ENCODE measurements at regions not wholly inside any gene's neighbourhood (a gene's known extent, or its start where the extent isn't known, plus 50 kb on each side); places are given as distances from the start of the nearest gene placed in this dataset.

DNA sequence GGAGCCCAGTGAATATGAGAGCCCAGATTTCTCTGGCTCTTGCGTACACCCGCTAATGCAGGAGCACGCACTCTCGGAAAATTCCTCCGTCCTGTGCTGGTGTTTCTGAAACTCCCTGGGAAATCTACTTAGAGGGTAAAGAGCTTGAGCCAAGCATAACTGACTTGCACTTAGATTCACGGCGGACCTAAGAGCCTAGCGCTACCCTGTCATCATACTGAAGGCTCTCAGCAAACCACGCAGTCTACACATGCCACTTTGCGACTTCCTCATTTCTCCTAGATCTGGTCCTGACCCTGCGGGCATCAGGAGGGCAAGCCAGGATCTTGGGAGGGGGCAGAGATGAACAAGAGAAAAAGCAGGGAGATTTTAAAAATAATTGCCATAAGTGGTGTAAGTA, 324.7 kb downstream of the CD83 start:
- no peak overlapping the region for H2AFZ ChIP-seq (ENCODE audit: low read length)
- no peaks in the 10 kb centered on the region; a peak in 2 of 5 replicates for H3K27me3 ChIP-seq (ENCODE audit: control insufficient read depth in 1 of 2, insufficient read depth in 2 of 2, low read length in 2 of 2)
- no peaks in the 10 kb centered on the region for H3K4me1 ChIP-seq (ENCODE audit: insufficient read depth, low read length)
- ChIA-PET POLR2A (no interaction called here), CTCF (ENCODE audit: low intra/inter-chr PET ratio, low total read pairs) (no interaction called here)
- 73% methylated on average over 11 of the region's 11 CpGs for WGBS (ENCODE audit: low lambda C conversion rate)
- TF ChIP-seq MLLT10 (CRISPR knock-in tag; IDR thresholded peaks at IDR 0.05) (no peak), ZNF44 (CRISPR knock-in tag; IDR thresholded peaks at IDR 0.05) (no peak), CBX2 (IDR thresholded peaks at IDR 0.05; ENCODE audit: low read depth, low read length) (no peak), CBX2 (CRISPR knock-in tag; IDR thresholded peaks at IDR 0.05; ENCODE audit: low read depth) (no peak), HDAC6 (IDR thresholded peaks at IDR 0.05; ENCODE audit: low read depth, low read length) (no peak), ZNF724P (CRISPR knock-in tag; IDR thresholded peaks at IDR 0.05; ENCODE audit: borderline replicate concordance) (no peak), MED1 (CRISPR knock-in tag; IDR thresholded peaks at IDR 0.05) (no peak), TOPORS (CRISPR knock-in tag; IDR thresholded peaks at IDR 0.05) (no peak)
- TF ChIP-seq, protein P1, sequence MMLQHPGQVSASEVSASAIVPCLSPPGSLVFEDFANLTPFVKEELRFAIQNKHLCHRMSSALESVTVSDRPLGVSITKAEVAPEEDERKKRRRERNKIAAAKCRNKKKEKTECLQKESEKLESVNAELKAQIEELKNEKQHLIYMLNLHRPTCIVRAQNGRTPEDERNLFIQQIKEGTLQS (CRISPR knock-in tag; IDR thresholded peaks at IDR 0.05): no peak
- TF ChIP-seq, protein P2, sequence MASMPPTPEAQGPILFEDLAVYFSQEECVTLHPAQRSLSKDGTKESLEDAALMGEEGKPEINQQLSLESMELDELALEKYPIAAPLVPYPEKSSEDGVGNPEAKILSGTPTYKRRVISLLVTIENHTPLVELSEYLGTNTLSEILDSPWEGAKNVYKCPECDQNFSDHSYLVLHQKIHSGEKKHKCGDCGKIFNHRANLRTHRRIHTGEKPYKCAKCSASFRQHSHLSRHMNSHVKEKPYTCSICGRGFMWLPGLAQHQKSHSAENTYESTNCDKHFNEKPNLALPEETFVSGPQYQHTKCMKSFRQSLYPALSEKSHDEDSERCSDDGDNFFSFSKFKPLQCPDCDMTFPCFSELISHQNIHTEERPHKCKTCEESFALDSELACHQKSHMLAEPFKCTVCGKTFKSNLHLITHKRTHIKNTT (CRISPR knock-in tag; IDR thresholded peaks at IDR 0.05): no peak
- H4K20me1 ChIP-seq (ENCODE audit: insufficient read depth, low read length): no peaks in the 10 kb centered on the region
- H3K79me2 ChIP-seq (ENCODE audit: insufficient read depth, low read length): no peaks in the 10 kb centered on the region
- intact Hi-C loops (cut with micrococcal nuclease; ENCODE audit: unreplicated experiment) (no loop called here), in situ Hi-C loops (cut with HindIII; ENCODE audit: extremely low pct_ligation_motif_present, low pct_unique_long_range_greater_than_20kb) (no loop called here)
- no peak for DNase-seq (ENCODE audit: low spot score)
- no peaks in the 10 kb centered on the region for H3K36me3 ChIP-seq (replicated peaks in 1 of 2; ENCODE audit: control insufficient read depth in 1 of 2, insufficient read depth in 2 of 2, low read length in 2 of 2)
- FAIRE-seq: no peak
- H3K9me3 ChIP-seq (ENCODE audit: low read length): no peaks in the 10 kb centered on the region
- BruUV-seq (replicated peaks): no TSS peak
- no peak overlapping the region for H3K4me3 ChIP-seq (replicated peaks in 1 of 3; ENCODE audit: insufficient read depth in 1 of 3, low read depth in 2 of 3, low read length in 3 of 3)
- H3K4me2 ChIP-seq (ENCODE audit: low read depth, low read length): no peak overlapping the region
- no peak overlapping the region for H3K9ac ChIP-seq (ENCODE audit: insufficient read depth, low read depth, low read length)
- no peak overlapping the region for H3K27ac ChIP-seq (ENCODE audit: extremely low read length, insufficient read depth, low read length)
- no peak for ATAC-seq

All from HepG2 (cell line).